SK-N-SH treated with all-trans-retinoic acid at 6 μM for 48 hours (cell line): ENCODE measurements at regions not wholly inside any gene's neighbourhood (a gene's known extent, or its start where the extent isn't known, plus 50 kb on each side); places are given as distances from the start of the nearest gene placed in this dataset.

ENCODE experiments used
- ARNTL ChIP-seq: fragments of 450-650 bp; formaldehyde crosslinking; IDR thresholded peaks from 2 replicates; pipeline ENCODE4 v1.5.0; 2020; ENCODE audit warnings: low read depth, mild to moderate bottlenecking, moderate library complexity, borderline replicate concordance
- CSDC2 ChIP-seq: fragments of 250-450 bp; sonication (Bioruptor Pico); IDR thresholded peaks from 2 replicates; pipeline ENCODE4 v1.5.0; 2020; ENCODE audit warnings: mild to moderate bottlenecking, moderate library complexity
- ESRRG ChIP-seq: fragments of 250-450 bp; sonication (Bioruptor Pico); IDR thresholded peaks from 2 replicates; pipeline ENCODE4 v1.6.1; 2021; ENCODE audit warnings: mild to moderate bottlenecking
- GLIS3 ChIP-seq: fragments of 250-450 bp; sonication (Bioruptor Pico); IDR thresholded peaks from 2 replicates; pipeline ENCODE4 v1.5.0; 2020; ENCODE audit warnings: mild to moderate bottlenecking, moderate library complexity
- SNAI2 ChIP-seq: fragments of 250-450 bp; sonication (Bioruptor Pico); IDR thresholded peaks from 2 replicates; pipeline ENCODE4 v1.5.0; 2020; ENCODE audit warnings: mild to moderate bottlenecking, moderate library complexity
- ZC3H10 ChIP-seq: fragments of 250-450 bp; sonication (Bioruptor Pico); IDR thresholded peaks from 2 replicates; pipeline ENCODE4 v1.5.1; 2021; ENCODE audit warnings: mild to moderate bottlenecking, moderate library complexity
- ZFP3 ChIP-seq: fragments of 250-450 bp; sonication (Bioruptor Pico); IDR thresholded peaks from 2 replicates; pipeline ENCODE4 v1.5.0; 2020; ENCODE audit warnings: mild to moderate bottlenecking, moderate library complexity
- ZNF8 ChIP-seq: fragments of 450-650 bp; formaldehyde crosslinking; IDR thresholded peaks from 2 replicates; pipeline ENCODE4 v1.5.0; 2020; ENCODE audit warnings: mild to moderate bottlenecking, moderate library complexity
- TF ChIP-seq, protein P1 (sequence below): fragments of 250-450 bp; sonication (Bioruptor Pico); IDR thresholded peaks from 2 replicates; pipeline ENCODE4 v1.8.0; 2021; ENCODE audit warnings: low read depth, mild to moderate bottlenecking, moderate library complexity, borderline replicate concordance
- TF ChIP-seq, protein P2 (sequence below): fragments of 250-450 bp; sonication (Bioruptor Pico); IDR thresholded peaks from 2 replicates; pipeline ENCODE4 v1.8.0; 2020; ENCODE audit warnings: mild to moderate bottlenecking, moderate library complexity, borderline replicate concordance
- TF ChIP-seq, protein P3 (sequence below): fragments of 250-450 bp; sonication (Bioruptor Pico); IDR thresholded peaks from 2 replicates; pipeline ENCODE4 v1.5.0; 2020; ENCODE audit warnings: mild to moderate bottlenecking, moderate library complexity

DNA sequence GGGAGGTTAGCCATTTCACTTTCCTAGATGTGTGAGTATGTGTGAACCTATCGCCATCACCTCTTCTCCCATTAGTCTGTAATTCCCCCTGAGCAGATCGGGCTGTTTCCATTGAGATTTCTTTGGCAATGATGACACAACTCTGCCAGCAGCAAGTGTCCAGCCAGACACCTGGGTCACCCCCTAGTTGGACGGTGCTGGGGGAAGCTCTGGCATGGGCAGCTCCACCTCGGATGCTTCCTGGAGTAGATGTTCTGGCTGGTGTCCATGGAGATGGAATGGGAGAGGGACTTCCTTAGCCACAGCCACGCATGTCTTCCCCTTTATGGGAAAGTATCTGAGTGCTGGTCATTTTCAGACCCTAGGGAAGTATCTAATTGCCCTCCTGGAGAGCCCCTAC lies 247.9 kb upstream of the RPL38 start:
- TF ChIP-seq ESRRG (CRISPR knock-in tag) (no peak), ZC3H10 (no peak), ARNTL (CRISPR knock-in tag) (no peak), ZFP3 (no peak), CSDC2 (CRISPR knock-in tag) (no peak), SNAI2 (CRISPR knock-in tag) (no peak), GLIS3 (CRISPR knock-in tag) (no peak), ZNF8 (CRISPR knock-in tag) (no peak)
- TF ChIP-seq, protein P1, sequence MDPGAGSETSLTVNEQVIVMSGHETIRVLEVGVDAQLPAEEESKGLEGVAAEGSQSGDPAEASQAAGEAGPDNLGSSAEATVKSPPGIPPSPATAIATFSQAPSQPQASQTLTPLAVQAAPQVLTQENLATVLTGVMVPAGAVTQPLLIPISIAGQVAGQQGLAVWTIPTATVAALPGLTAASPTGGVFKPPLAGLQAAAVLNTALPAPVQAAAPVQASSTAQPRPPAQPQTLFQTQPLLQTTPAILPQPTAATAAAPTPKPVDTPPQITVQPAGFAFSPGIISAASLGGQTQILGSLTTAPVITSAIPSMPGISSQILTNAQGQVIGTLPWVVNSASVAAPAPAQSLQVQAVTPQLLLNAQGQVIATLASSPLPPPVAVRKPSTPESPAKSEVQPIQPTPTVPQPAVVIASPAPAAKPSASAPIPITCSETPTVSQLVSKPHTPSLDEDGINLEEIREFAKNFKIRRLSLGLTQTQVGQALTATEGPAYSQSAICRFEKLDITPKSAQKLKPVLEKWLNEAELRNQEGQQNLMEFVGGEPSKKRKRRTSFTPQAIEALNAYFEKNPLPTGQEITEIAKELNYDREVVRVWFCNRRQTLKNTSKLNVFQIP, result no peak
- TF ChIP-seq, protein P2, sequence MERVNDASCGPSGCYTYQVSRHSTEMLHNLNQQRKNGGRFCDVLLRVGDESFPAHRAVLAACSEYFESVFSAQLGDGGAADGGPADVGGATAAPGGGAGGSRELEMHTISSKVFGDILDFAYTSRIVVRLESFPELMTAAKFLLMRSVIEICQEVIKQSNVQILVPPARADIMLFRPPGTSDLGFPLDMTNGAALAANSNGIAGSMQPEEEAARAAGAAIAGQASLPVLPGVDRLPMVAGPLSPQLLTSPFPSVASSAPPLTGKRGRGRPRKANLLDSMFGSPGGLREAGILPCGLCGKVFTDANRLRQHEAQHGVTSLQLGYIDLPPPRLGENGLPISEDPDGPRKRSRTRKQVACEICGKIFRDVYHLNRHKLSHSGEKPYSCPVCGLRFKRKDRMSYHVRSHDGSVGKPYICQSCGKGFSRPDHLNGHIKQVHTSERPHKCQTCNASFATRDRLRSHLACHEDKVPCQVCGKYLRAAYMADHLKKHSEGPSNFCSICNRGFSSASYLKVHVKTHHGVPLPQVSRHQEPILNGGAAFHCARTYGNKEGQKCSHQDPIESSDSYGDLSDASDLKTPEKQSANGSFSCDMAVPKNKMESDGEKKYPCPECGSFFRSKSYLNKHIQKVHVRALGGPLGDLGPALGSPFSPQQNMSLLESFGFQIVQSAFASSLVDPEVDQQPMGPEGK, result no peak
- TF ChIP-seq, protein P3, sequence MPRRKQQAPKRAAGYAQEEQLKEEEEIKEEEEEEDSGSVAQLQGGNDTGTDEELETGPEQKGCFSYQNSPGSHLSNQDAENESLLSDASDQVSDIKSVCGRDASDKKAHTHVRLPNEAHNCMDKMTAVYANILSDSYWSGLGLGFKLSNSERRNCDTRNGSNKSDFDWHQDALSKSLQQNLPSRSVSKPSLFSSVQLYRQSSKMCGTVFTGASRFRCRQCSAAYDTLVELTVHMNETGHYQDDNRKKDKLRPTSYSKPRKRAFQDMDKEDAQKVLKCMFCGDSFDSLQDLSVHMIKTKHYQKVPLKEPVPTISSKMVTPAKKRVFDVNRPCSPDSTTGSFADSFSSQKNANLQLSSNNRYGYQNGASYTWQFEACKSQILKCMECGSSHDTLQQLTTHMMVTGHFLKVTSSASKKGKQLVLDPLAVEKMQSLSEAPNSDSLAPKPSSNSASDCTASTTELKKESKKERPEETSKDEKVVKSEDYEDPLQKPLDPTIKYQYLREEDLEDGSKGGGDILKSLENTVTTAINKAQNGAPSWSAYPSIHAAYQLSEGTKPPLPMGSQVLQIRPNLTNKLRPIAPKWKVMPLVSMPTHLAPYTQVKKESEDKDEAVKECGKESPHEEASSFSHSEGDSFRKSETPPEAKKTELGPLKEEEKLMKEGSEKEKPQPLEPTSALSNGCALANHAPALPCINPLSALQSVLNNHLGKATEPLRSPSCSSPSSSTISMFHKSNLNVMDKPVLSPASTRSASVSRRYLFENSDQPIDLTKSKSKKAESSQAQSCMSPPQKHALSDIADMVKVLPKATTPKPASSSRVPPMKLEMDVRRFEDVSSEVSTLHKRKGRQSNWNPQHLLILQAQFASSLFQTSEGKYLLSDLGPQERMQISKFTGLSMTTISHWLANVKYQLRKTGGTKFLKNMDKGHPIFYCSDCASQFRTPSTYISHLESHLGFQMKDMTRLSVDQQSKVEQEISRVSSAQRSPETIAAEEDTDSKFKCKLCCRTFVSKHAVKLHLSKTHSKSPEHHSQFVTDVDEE (CRISPR knock-in tag), result no peak
